B cell (primary cell): ENCODE measurements at regions not wholly inside any gene's neighbourhood (a gene's known extent, or its start where the extent isn't known, plus 50 kb on each side); places are given as distances from the start of the nearest gene placed in this dataset.

Experiments used
- CTCF ChIP-seq: fragments of 200-600 bp; IDR thresholded peaks from one replicate; pipeline ENCODE4 v1.8.0; 2022; ENCODE audit warnings: antibody characterized with exemption, mild to moderate bottlenecking
- EZH2 ChIP-seq: IDR thresholded peaks from 2 replicates; pipeline ENCODE4 v1.6.1; 2012; ENCODE audit warnings: borderline replicate concordance, low read depth, mild to moderate bottlenecking, moderate library complexity, low read length; ENCODE audit not compliant: insufficient read depth, poor library complexity, severe bottlenecking

GRCh38 chr17:72233986-72234385 lies 113.2 kb downstream of the SOX9 start:
- no peak for TF ChIP-seq CTCF
- TF ChIP-seq EZH2 = no peak
